ENCODE measurements at regions not wholly inside any gene's neighbourhood (a gene's known extent, or its start where the extent isn't known, plus 50 kb on each side); places are given as distances from the start of the nearest gene placed in this dataset.

- DNase-seq (no peak), ATAC-seq (no peak)
- Histone ChIP-seq H3K27ac (no peak overlapping the region), H3K4me3 (no peak overlapping the region), H3K4me1 (no peaks in the 10 kb centered on the region), H3K36me3 (no peaks in the 10 kb centered on the region), H3K27me3 (ENCODE audit: low read depth) (no peaks in the 10 kb centered on the region), H3K9me3 (no peaks in the 10 kb centered on the region)
- no peak for TF ChIP-seq CTCF (IDR thresholded peaks at IDR 0.05)
- intact Hi-C loops (cut with DNase I): no loop called here
Observed at GRCh38 chr16:54688339-54688738, 242.3 kb upstream of the IRX5 start.

DNA sequence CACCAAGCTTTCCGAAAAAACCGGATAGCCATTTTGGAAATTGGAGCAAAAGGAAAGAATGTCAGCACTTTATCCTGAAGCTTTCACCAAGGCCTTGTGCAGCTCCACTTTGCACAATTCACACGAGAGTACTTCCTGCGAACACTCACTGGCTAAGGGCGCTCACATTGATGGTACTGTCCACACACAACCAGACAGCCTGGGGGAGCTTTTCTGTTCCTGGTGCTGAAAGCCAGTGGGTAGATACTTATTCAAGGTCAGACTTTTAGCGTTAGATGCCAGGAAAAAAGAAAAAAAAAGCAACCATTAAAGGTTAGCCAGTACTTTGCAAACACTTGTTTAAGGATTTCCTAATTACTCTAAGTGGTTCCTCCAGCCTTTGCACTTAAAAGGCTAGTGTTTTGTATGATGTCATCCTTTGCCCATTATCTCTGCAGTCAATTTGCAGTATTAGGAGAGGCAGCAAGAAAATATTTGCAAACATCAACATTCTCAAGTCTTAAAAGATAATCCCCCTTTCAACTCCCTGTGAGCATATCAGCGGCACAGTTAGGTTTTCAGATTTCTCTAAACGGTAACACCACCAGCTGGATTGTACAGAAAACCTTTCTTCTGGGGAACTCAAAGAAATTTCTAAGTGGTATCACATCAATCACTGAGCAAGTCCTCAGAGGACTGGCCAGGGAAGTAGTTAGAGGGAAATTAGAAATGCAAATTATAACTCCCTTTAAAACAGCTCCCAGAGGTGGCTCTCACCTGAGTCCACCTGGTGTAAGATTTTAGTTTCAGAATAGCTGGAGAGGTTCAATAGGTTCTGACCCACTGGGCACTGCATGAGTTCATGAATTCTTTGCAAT lies 243.4 kb upstream of the IRX5 start:
- Histone ChIP-seq H3K36me3 (no peaks in the 10 kb centered on the region), H3K4me3 (no peak overlapping the region), H3K27me3 (ENCODE audit: low read depth) (no peaks in the 10 kb centered on the region), H3K9me3 (no peaks in the 10 kb centered on the region), H3K4me1 (no peaks in the 10 kb centered on the region), H3K27ac (no peak overlapping the region)
- ATAC-seq (peak; percentile 85 to 89), DNase-seq (no peak)
- intact Hi-C loops (cut with DNase I): no loop called here
- TF ChIP-seq CTCF (IDR thresholded peaks at IDR 0.05): no peak

DNA sequence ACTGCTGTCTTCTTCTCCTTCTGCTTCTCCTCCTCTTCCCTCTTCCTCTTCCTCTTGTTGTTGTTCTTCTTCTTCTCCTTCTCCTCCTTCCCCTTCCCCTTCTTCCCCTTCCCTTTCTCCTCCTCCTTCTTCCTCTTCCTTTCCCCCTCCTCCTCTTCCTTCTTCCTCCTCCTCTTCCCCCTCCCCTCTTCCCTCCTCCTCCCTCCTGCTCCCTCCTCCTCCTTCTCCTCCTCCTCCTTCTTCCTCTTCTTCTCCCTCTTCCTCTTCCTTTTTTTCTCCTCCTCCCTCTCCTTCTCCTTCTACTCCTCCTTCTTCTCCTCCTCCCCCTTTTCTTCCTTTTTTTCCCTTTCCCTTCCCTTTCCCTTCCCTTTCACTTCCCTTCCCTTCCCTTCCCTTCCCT lies 245.0 kb upstream of the IRX5 start:
- no peaks in the 10 kb centered on the region for H3K27me3 ChIP-seq (ENCODE audit: low read depth)

DNA sequence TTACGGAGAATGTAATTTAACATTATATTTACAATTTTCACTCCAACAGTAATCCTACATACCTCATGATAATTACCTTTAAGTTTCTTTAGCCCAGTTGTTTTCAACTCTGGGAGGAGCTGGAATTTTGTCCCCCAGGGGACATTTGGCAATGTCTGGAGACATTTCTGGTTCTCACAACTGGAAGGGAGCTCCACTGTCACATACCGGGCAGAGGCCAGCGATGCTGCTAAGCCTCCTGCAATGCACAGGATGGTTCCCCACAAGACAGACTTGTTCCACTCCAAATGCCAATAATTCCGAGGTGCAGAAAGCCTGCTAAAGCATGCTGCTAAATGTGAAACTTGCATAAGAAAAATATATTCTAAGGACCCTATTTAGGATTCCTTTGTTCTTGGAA lies 251.1 kb upstream of the IRX5 start:
- Histone ChIP-seq H3K36me3 (no peaks in the 10 kb centered on the region), H3K9me3 (no peaks in the 10 kb centered on the region), H3K27me3 (ENCODE audit: low read depth) (no peaks in the 10 kb centered on the region), H3K4me3 (no peak overlapping the region), H3K4me1 (no peaks in the 10 kb centered on the region), H3K27ac (no peak overlapping the region)
- no peak for DNase-seq
- intact Hi-C loops (cut with DNase I): no loop called here
- no peak for ATAC-seq
- TF ChIP-seq CTCF (IDR thresholded peaks at IDR 0.05): no peak

More for the DNA sequence above, 245.0 kb upstream of the IRX5 start:
- intact Hi-C loops (cut with DNase I): no loop called here
- DNase-seq: no peak
- H3K9me3 ChIP-seq: no peaks in the 10 kb centered on the region
- no peak for TF ChIP-seq CTCF (IDR thresholded peaks at IDR 0.05)
- no peak for ATAC-seq
- H3K27ac ChIP-seq: no peak overlapping the region
- no peaks in the 10 kb centered on the region for H3K36me3 ChIP-seq
- no peak overlapping the region for H3K4me3 ChIP-seq
- no peaks in the 10 kb centered on the region for H3K4me1 ChIP-seq

DNA sequence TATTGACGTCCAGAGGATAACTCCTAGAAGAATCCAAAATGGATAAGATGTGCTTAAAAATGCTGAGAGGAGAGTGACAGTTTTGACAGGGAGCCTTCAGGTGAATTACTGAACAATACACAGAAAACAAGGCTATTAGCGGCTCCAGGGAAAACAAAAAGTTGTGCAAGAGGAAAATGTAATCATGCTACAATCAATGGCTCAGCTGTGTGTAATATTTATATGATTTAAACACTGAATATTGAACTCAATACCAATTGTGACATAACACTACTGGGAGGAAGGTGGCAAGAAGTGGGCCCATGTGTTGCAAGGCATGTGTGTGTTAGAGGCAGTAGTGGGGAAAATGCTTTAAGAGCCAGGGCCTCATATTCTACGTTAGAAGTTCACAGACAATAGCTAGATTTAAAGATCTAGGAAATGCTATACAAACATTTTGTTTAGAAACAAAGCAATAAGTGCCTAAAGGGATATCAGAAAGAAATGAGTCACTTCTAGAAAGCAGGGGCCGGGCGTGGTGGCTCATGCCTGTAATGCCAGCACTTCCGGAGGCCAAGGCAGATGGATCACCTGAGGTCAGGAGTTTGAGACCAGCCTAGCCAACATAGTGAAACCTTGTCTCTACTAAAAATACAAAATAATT lies 253.2 kb upstream of the IRX5 start:
- ATAC-seq (no peak), DNase-seq (no peak)
- no peaks in the 10 kb centered on the region for H3K9me3 ChIP-seq
- no peaks in the 10 kb centered on the region for H3K4me1 ChIP-seq
- H3K36me3 ChIP-seq: no peaks in the 10 kb centered on the region
- H3K4me3 ChIP-seq: no peak overlapping the region
- intact Hi-C loops (cut with DNase I): no loop called here
- no peaks in the 10 kb centered on the region for H3K27me3 ChIP-seq (ENCODE audit: low read depth)
- TF ChIP-seq CTCF (IDR thresholded peaks at IDR 0.05): no peak
- H3K27ac ChIP-seq: no peak overlapping the region

Data from lower lobe of right lung (tissue), 2 donors.